H1 (cell line): ENCODE measurements at regions not wholly inside any gene's neighbourhood (a gene's known extent, or its start where the extent isn't known, plus 50 kb on each side); places are given as distances from the start of the nearest gene placed in this dataset.
"Not testable (repeated sequence)": the region's sequence is repeated elsewhere in the genome, so short reads cannot be mapped to it uniquely, and the experiment has no call there.

Experiments
- CHD1 ChIP-seq: IDR thresholded peaks from 2 replicates; pipeline ENCODE4 v1.6.1; 2012; ENCODE audit warnings: low read depth, low read length, improper control_type of control experiment
- CTCF ChIP-seq, 3 experiments: IDR thresholded peaks; 1 replicate in 2 of 3; 2 replicates in 1 of 3; pipeline versions ENCODE4 v1.5.1 to v1.6.1; 2011; ENCODE audit warnings: low read length in 3 of 3, mild to moderate bottlenecking in 3 of 3, inconsistent platforms in 2 of 3, low read depth in 1 of 3, moderate library complexity in 1 of 3; ENCODE audit not compliant: insufficient read depth in 1 of 3; ENCODE audit errors: control extremely low read depth in 1 of 3
- EP300 ChIP-seq, 2 experiments: IDR thresholded peaks; 1 replicate in 1 of 2; 2 replicates in 1 of 2; pipeline ENCODE4 v1.6.1; 2011 to 2012; ENCODE audit warnings: low read depth in 2 of 2, low read length in 2 of 2, mild to moderate bottlenecking in 2 of 2, borderline replicate concordance in 1 of 2, inconsistent platforms in 1 of 2, moderate library complexity in 1 of 2
- FOSL1 ChIP-seq: IDR thresholded peaks from 2 replicates; pipeline ENCODE4 v1.6.1; 2011; ENCODE audit warnings: mild to moderate bottlenecking, low read depth, low read length, moderate library complexity; ENCODE audit not compliant: insufficient read depth
- GABPA ChIP-seq: IDR thresholded peaks from 2 replicates; pipeline ENCODE4 v1.6.1; 2011; ENCODE audit warnings: mild to moderate bottlenecking, low read length, moderate library complexity, borderline replicate concordance; ENCODE audit not compliant: insufficient read depth
- POLR2A ChIP-seq, 2 experiments: IDR thresholded peaks; 1 replicate in 1 of 2; 2 replicates in 1 of 2; pipeline ENCODE4 v1.6.1; 2011; ENCODE audit warnings: low read depth in 2 of 2, low read length in 2 of 2, mild to moderate bottlenecking in 2 of 2; ENCODE audit errors: control extremely low read depth in 1 of 2
- TAF1 ChIP-seq: IDR thresholded peaks from 2 replicates; pipeline ENCODE4 v1.6.1; 2011; ENCODE audit warnings: mild to moderate bottlenecking, low read depth, low read length

- TF ChIP-seq CTCF (IDR thresholded peaks at IDR 0.05; ENCODE audit: control extremely low read depth in 1 of 3, insufficient read depth in 1 of 3, low read depth in 1 of 3, low read length in 3 of 3); POLR2A (IDR thresholded peaks at IDR 0.05; ENCODE audit: control extremely low read depth in 1 of 2, low read depth in 2 of 2, low read length in 2 of 2); CHD1; TAF1; GABPA; FOSL1; EP300 (IDR thresholded peaks at IDR 0.05; ENCODE audit: borderline replicate concordance in 1 of 2, low read depth in 2 of 2, low read length in 2 of 2): not testable (repeated sequence)
These were observed 170.4 kb upstream of the NOTCH2NLA start for GRCh38 chr1:146399225-146399624.
